GDM1 (cell line): ENCODE measurements at regions not wholly inside any gene's neighbourhood (a gene's known extent, or its start where the extent isn't known, plus 50 kb on each side); places are given as distances from the start of the nearest gene placed in this dataset.
"Not testable (repeated sequence)": the region's sequence is repeated elsewhere in the genome, so short reads cannot be mapped to it uniquely, and the experiment has no call there.

Source experiments
- DNase-seq: peaks from one replicate; lab custom pipeline; 2025; lab: John Stamatoyannopoulos, UW

- not testable (repeated sequence) for DNase-seq
These were observed 530.1 kb downstream of the SLC6A15 start for GRCh38 chr12:84382486-84382885.

- DNase-seq: no peak
These were observed 536.3 kb downstream of the SLC6A15 start for GRCh38 chr12:84376320-84376719.

- no peak for DNase-seq
These were observed 537.0 kb downstream of the SLC6A15 start for GRCh38 chr12:84375449-84376170.

- DNase-seq: no peak
These were observed 550.1 kb downstream of the SLC6A15 start for GRCh38 chr12:84362552-84362897.

GRCh38 chr12:84361651-84362551 lies 550.7 kb downstream of the SLC6A15 start:
- DNase-seq: no peak

- no peak for DNase-seq
These were observed 555.3 kb downstream of the SLC6A15 start for GRCh38 chr12:84357314-84357713.

- no peak for DNase-seq
These were observed 556.4 kb downstream of the SLC6A15 start for GRCh38 chr12:84356224-84356623.

GRCh38 chr12:84355561-84355960 lies 557.0 kb downstream of the SLC6A15 start:
- no peak for DNase-seq

GRCh38 chr12:84348582-84348981 lies 564.0 kb downstream of the SLC6A15 start:
- DNase-seq: no peak

GRCh38 chr12:84341467-84342193 lies 571.0 kb downstream of the SLC6A15 start:
- no peak for DNase-seq

- DNase-seq: no peak
These were observed 576.4 kb downstream of the SLC6A15 start for GRCh38 chr12:84336231-84336630.

- no peak for DNase-seq
These were observed 582.7 kb downstream of the SLC6A15 start for GRCh38 chr12:84329938-84330337.

GRCh38 chr12:84315926-84316325 lies 596.7 kb downstream of the SLC6A15 start:
- DNase-seq: no peak

GRCh38 chr12:84313323-84313675 lies 599.3 kb downstream of the SLC6A15 start:
- no peak for DNase-seq

GRCh38 chr12:84308211-84308610 lies 604.4 kb downstream of the SLC6A15 start:
- no peak for DNase-seq

- no peak for DNase-seq
These were observed 607.5 kb downstream of the SLC6A15 start for GRCh38 chr12:84305144-84305543.

- no peak for DNase-seq
These were observed 618.4 kb downstream of the SLC6A15 start for GRCh38 chr12:84294246-84294645.

GRCh38 chr12:84290168-84290567 lies 622.4 kb downstream of the SLC6A15 start:
- no peak for DNase-seq

- no peak for DNase-seq
These were observed 634.6 kb downstream of the SLC6A15 start for GRCh38 chr12:84277986-84278385.

GRCh38 chr12:84276215-84276614 lies 636.4 kb downstream of the SLC6A15 start:
- no peak for DNase-seq

GRCh38 chr12:84272324-84272723 lies 640.3 kb downstream of the SLC6A15 start:
- no peak for DNase-seq

- no peak for DNase-seq
These were observed 642.0 kb downstream of the SLC6A15 start for GRCh38 chr12:84270470-84271140.
